ENCODE measurements at regions not wholly inside any gene's neighbourhood (a gene's known extent, or its start where the extent isn't known, plus 50 kb on each side); places are given as distances from the start of the nearest gene placed in this dataset.

DNA sequence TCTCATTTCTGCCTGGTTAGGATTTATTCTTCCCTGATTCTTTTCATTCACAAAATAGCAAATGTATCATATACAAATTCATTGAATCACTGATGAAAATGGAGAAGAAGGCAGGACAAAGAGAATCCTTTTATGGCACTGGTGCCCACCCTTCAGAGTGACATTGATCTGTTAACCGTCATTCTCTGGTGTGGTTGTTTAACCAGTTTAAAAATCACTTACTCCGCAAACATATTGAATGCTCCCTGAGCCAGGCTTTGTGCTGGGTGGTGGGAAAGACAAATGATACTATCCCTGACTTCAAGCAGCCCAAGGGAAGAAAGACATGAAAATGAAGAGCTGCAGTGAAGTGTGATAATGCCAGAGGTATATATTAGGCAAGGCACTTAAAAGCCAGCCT, 187.5 kb upstream of the SLC38A2 start:
- TF ChIP-seq CHD2 (IDR thresholded peaks at IDR 0.05; ENCODE audit: low read length, partially characterized antibody) (no peak), RAD21 (IDR thresholded peaks at IDR 0.05; ENCODE audit: low read length) (no peak), TAF1 (IDR thresholded peaks at IDR 0.05; ENCODE audit: borderline replicate concordance, low read depth, low read length) (no peak), SIN3A (IDR thresholded peaks at IDR 0.05; ENCODE audit: borderline replicate concordance, low read depth, low read length) (no peak)
